ENCODE measurements at regions not wholly inside any gene's neighbourhood (a gene's known extent, or its start where the extent isn't known, plus 50 kb on each side); places are given as distances from the start of the nearest gene placed in this dataset.

DNA sequence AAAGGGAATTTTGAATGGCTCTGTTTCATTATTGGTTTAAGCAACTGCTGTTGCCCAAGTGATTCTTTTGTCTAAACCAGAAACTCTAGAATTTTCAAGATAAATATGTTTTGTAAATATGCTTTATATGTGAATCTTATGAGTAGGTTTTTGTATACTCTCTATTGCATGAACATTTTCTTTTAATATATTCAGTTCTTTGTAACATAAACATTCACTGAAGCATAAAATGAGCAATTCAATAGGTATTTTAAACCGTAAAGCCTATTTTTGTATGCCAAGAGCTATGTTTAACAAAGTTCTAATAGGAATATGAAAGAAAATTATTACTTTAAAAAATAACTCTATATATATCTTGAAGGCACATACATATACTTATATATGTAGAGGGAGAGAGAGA is 293.1 kb downstream of the PSAT1 start:
- Histone ChIP-seq H3K79me2 (ENCODE audit: insufficient read depth, low read length) (no peaks in the 10 kb centered on the region), H2AFZ (ENCODE audit: insufficient read depth, low read depth, low read length, poor library complexity, severe bottlenecking) (no peak overlapping the region), H3K27me3 (ENCODE audit: control insufficient read depth in 2 of 2, insufficient read depth in 2 of 2, low read length in 2 of 2) (no peaks in the 10 kb centered on the region), H3K4me1 (ENCODE audit: control insufficient read depth in 1 of 2, insufficient read depth in 2 of 2, low read length in 2 of 2) (no peaks in the 10 kb centered on the region), H3K4me3 (replicated peaks in 1 of 3; ENCODE audit: low read depth in 2 of 3, low read length in 3 of 3) (no peak overlapping the region), H3K27ac (ENCODE audit: low read depth in 1 of 2, low read length in 2 of 2) (no peak overlapping the region), H3K4me2 (replicated peaks; ENCODE audit: extremely low read depth, low read length, poor library complexity, severe bottlenecking) (no peak overlapping the region), H3K36me3 (replicated peaks in 1 of 2; ENCODE audit: control insufficient read depth in 1 of 2, insufficient read depth in 2 of 2, low read length in 2 of 2) (no peaks in the 10 kb centered on the region), H3K9ac (ENCODE audit: insufficient read depth, low read length, poor library complexity, severe bottlenecking) (no peak overlapping the region), H4K20me1 (ENCODE audit: insufficient read depth, low read length) (no peaks in the 10 kb centered on the region), H3K9me3 (replicated peaks in 1 of 2; ENCODE audit: control insufficient read depth in 1 of 2, insufficient read depth in 1 of 2, low read length in 2 of 2) (no peaks in the 10 kb centered on the region)
- Mint-ChIP-seq H3K27ac (no peak overlapping the region), H3K4me1 (peaks cover 4% of the 10 kb centered on the region), H3K27me3 (ENCODE audit: low read depth in 3 of 3) (peaks cover 0 to 2% (median 0%) of the 10 kb centered on the region in 3 donors), H3K9me3 (peaks cover 0 to 3% (median 0%) of the 10 kb centered on the region in 7 donors), H3K4me3 (no peak overlapping the region), H3K36me3 (no peaks in the 10 kb centered on the region)
- DNase-seq: no peak
- no CpG with 5 or more reads among the region's 1 CpG for WGBS (ENCODE audit: insufficient coverage)
- intact Hi-C loops (cut with micrococcal nuclease): no loop called here
- TF ChIP-seq, protein P1, sequence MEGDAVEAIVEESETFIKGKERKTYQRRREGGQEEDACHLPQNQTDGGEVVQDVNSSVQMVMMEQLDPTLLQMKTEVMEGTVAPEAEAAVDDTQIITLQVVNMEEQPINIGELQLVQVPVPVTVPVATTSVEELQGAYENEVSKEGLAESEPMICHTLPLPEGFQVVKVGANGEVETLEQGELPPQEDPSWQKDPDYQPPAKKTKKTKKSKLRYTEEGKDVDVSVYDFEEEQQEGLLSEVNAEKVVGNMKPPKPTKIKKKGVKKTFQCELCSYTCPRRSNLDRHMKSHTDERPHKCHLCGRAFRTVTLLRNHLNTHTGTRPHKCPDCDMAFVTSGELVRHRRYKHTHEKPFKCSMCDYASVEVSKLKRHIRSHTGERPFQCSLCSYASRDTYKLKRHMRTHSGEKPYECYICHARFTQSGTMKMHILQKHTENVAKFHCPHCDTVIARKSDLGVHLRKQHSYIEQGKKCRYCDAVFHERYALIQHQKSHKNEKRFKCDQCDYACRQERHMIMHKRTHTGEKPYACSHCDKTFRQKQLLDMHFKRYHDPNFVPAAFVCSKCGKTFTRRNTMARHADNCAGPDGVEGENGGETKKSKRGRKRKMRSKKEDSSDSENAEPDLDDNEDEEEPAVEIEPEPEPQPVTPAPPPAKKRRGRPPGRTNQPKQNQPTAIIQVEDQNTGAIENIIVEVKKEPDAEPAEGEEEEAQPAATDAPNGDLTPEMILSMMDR (IDR thresholded peaks at IDR 0.05): no peak

DNA sequence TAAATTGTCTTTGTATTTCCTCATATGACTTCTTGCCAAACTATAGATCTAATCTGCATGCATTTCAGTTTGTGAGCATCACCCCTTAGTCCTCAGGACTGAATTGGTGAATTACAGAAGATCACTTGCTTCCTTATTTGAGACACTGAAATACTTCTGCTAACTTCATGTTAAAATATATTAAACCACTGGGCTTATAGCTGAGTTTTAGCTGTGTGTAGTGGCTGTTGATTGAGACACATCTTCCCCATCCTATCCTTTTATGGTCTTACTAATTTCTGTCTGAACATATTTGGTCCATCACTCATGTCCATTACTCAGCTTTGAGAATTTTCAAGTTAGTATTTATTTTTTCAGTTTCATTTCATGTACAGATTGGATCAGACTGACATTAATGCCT is 295.9 kb downstream of the PSAT1 start:
- Mint-ChIP-seq H3K27ac (no peak overlapping the region), H3K4me1 (peaks cover 4% of the 10 kb centered on the region), H3K27me3 (ENCODE audit: low read depth in 3 of 3) (peaks cover 0 to 2% (median 0%) of the 10 kb centered on the region in 3 donors), H3K36me3 (no peaks in the 10 kb centered on the region), H3K4me3 (no peak overlapping the region), H3K9me3 (peaks cover 0 to 2% (median 0%) of the 10 kb centered on the region in 7 donors)
- H3K4me1 ChIP-seq (ENCODE audit: control insufficient read depth in 1 of 2, insufficient read depth in 2 of 2, low read length in 2 of 2): no peaks in the 10 kb centered on the region
- intact Hi-C loops (cut with micrococcal nuclease): no loop called here
- H3K9me3 ChIP-seq (replicated peaks in 1 of 2; ENCODE audit: control insufficient read depth in 1 of 2, insufficient read depth in 1 of 2, low read length in 2 of 2): no peaks in the 10 kb centered on the region
- H3K9ac ChIP-seq (ENCODE audit: insufficient read depth, low read length, poor library complexity, severe bottlenecking): no peak overlapping the region
- no peak overlapping the region for H3K4me3 ChIP-seq (replicated peaks in 1 of 3; ENCODE audit: low read depth in 2 of 3, low read length in 3 of 3)
- no peaks in the 10 kb centered on the region for H3K27me3 ChIP-seq (ENCODE audit: control insufficient read depth in 2 of 2, insufficient read depth in 2 of 2, low read length in 2 of 2)
- H3K4me2 ChIP-seq (replicated peaks; ENCODE audit: extremely low read depth, low read length, poor library complexity, severe bottlenecking): no peak overlapping the region
- no peaks in the 10 kb centered on the region for H3K79me2 ChIP-seq (ENCODE audit: insufficient read depth, low read length)
- no peak for DNase-seq
- no peaks in the 10 kb centered on the region for H4K20me1 ChIP-seq (ENCODE audit: insufficient read depth, low read length)
- H3K27ac ChIP-seq (ENCODE audit: low read depth in 1 of 2, low read length in 2 of 2): no peak overlapping the region
- TF ChIP-seq, protein P1 (IDR thresholded peaks at IDR 0.05): no peak
- no peak overlapping the region for H2AFZ ChIP-seq (ENCODE audit: insufficient read depth, low read depth, low read length, poor library complexity, severe bottlenecking)
- no peaks in the 10 kb centered on the region for H3K36me3 ChIP-seq (replicated peaks in 1 of 2; ENCODE audit: control insufficient read depth in 1 of 2, insufficient read depth in 2 of 2, low read length in 2 of 2)

All from CD14-positive monocyte (primary cell).